ENCODE measurements at regions not wholly inside any gene's neighbourhood (a gene's known extent, or its start where the extent isn't known, plus 50 kb on each side); places are given as distances from the start of the nearest gene placed in this dataset.
"Not testable (repeated sequence)": the region's sequence is repeated elsewhere in the genome, so short reads cannot be mapped to it uniquely, and the experiment has no call there.

- no peak for DNase-seq (ENCODE audit: low read depth)
- no peak overlapping the region for H3K4me3 ChIP-seq (ENCODE audit: low read depth, low read length)
- TF ChIP-seq CTCF (IDR thresholded peaks at IDR 0.05; ENCODE audit: low read depth, low read length) (no peak), MAX (IDR thresholded peaks at IDR 0.05; ENCODE audit: low read depth, low read length) (no peak), MYC (IDR thresholded peaks at IDR 0.05; ENCODE audit: low read depth, low read length) (no peak), POLR2A (IDR thresholded peaks at IDR 0.05; ENCODE audit: extremely low read depth, insufficient read length) (no peak)
These were observed 166.9 kb upstream of the CCNH start for GRCh38 chr5:87579678-87580077.

GRCh38 chr5:87576867-87577266, 164.1 kb upstream of the CCNH start:
- no peak for DNase-seq (ENCODE audit: low read depth)
- no peak for TF ChIP-seq CTCF (IDR thresholded peaks at IDR 0.05; ENCODE audit: low read depth, low read length)
- no peak for TF ChIP-seq MAX (IDR thresholded peaks at IDR 0.05; ENCODE audit: low read depth, low read length)
- no peak for TF ChIP-seq POLR2A (IDR thresholded peaks at IDR 0.05; ENCODE audit: extremely low read depth, insufficient read length)
- TF ChIP-seq MYC (IDR thresholded peaks at IDR 0.05; ENCODE audit: low read depth, low read length), result no peak
- H3K4me3 ChIP-seq (ENCODE audit: low read depth, low read length), result no peak overlapping the region

- not testable (repeated sequence) for DNase-seq (ENCODE audit: low read depth); H3K4me3 ChIP-seq (ENCODE audit: low read depth, low read length)
These were observed 163.6 kb upstream of the CCNH start for GRCh38 chr5:87576306-87576705.

- DNase-seq (ENCODE audit: low read depth), result no peak
- no peak overlapping the region for H3K4me3 ChIP-seq (ENCODE audit: low read depth, low read length)
- TF ChIP-seq MYC (IDR thresholded peaks at IDR 0.05; ENCODE audit: low read depth, low read length) (no peak), MAX (IDR thresholded peaks at IDR 0.05; ENCODE audit: low read depth, low read length) (no peak), CTCF (IDR thresholded peaks at IDR 0.05; ENCODE audit: low read depth, low read length) (no peak), POLR2A (IDR thresholded peaks at IDR 0.05; ENCODE audit: extremely low read depth, insufficient read length) (no peak)
These were observed 161.4 kb upstream of the CCNH start for GRCh38 chr5:87574106-87574505.

GRCh38 chr5:87572611-87573010, 159.9 kb upstream of the CCNH start:
- TF ChIP-seq POLR2A (IDR thresholded peaks at IDR 0.05; ENCODE audit: extremely low read depth, insufficient read length), result no peak
- TF ChIP-seq CTCF (IDR thresholded peaks at IDR 0.05; ENCODE audit: low read depth, low read length), result no peak
- no peak for TF ChIP-seq MYC (IDR thresholded peaks at IDR 0.05; ENCODE audit: low read depth, low read length)
- DNase-seq (ENCODE audit: low read depth), result no peak
- H3K4me3 ChIP-seq (ENCODE audit: low read depth, low read length), result no peak overlapping the region

- no peak for DNase-seq (ENCODE audit: low read depth)
- TF ChIP-seq MYC (IDR thresholded peaks at IDR 0.05; ENCODE audit: low read depth, low read length), result no peak
- TF ChIP-seq MAX (IDR thresholded peaks at IDR 0.05; ENCODE audit: low read depth, low read length), result no peak
- no peak for TF ChIP-seq CTCF (IDR thresholded peaks at IDR 0.05; ENCODE audit: low read depth, low read length)
- no peak for TF ChIP-seq POLR2A (IDR thresholded peaks at IDR 0.05; ENCODE audit: extremely low read depth, insufficient read length)
- no peak overlapping the region for H3K4me3 ChIP-seq (ENCODE audit: low read depth, low read length)
These were observed 159.4 kb upstream of the CCNH start for GRCh38 chr5:87572090-87572489.
